ENCODE measurements at regions not wholly inside any gene's neighbourhood (a gene's known extent, or its start where the extent isn't known, plus 50 kb on each side); places are given as distances from the start of the nearest gene placed in this dataset.

DNA sequence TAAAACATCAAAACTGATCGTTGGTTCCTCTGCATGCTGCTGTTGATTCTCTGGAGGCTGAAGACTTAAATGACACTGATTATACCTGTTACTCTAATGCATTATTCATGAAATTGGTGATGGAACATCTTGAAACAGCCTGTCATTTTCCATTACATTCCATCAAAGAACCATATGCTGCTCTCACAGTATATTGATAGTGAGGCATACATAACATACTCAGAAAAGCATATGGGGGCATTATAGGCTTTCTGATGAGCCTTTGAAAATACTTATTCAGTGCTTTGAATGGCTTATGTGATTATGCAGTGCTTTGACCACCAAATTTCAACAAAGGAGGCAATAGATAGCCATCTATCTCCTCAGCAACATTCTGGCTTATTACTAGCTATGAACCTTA lies 392.1 kb downstream of the CDH19 start:
- TF ChIP-seq TP53 (CRISPR knock-in tag; IDR thresholded peaks at IDR 0.05): no peak
- no peak for TF ChIP-seq ZNF423 (CRISPR knock-in tag; IDR thresholded peaks at IDR 0.05)
- TF ChIP-seq ELF4 (CRISPR knock-in tag; IDR thresholded peaks at IDR 0.05; ENCODE audit: low read depth): no peak
- no peak for TF ChIP-seq FOXP1 (CRISPR knock-in tag; IDR thresholded peaks at IDR 0.05; ENCODE audit: borderline replicate concordance)
- no peak for TF ChIP-seq TEAD1 (CRISPR knock-in tag; IDR thresholded peaks at IDR 0.05)
- TF ChIP-seq, protein P1, sequence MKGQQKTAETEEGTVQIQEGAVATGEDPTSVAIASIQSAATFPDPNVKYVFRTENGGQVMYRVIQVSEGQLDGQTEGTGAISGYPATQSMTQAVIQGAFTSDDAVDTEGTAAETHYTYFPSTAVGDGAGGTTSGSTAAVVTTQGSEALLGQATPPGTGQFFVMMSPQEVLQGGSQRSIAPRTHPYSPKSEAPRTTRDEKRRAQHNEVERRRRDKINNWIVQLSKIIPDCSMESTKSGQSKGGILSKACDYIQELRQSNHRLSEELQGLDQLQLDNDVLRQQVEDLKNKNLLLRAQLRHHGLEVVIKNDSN (CRISPR knock-in tag; IDR thresholded peaks at IDR 0.05): no peak
- TF ChIP-seq, protein P2, sequence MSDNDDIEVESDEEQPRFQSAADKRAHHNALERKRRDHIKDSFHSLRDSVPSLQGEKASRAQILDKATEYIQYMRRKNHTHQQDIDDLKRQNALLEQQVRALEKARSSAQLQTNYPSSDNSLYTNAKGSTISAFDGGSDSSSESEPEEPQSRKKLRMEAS (CRISPR knock-in tag; IDR thresholded peaks at IDR 0.05): no peak
- TF ChIP-seq ZBTB21 (CRISPR knock-in tag; IDR thresholded peaks at IDR 0.05; ENCODE audit: borderline replicate concordance): no peak
- TF ChIP-seq, protein P3, sequence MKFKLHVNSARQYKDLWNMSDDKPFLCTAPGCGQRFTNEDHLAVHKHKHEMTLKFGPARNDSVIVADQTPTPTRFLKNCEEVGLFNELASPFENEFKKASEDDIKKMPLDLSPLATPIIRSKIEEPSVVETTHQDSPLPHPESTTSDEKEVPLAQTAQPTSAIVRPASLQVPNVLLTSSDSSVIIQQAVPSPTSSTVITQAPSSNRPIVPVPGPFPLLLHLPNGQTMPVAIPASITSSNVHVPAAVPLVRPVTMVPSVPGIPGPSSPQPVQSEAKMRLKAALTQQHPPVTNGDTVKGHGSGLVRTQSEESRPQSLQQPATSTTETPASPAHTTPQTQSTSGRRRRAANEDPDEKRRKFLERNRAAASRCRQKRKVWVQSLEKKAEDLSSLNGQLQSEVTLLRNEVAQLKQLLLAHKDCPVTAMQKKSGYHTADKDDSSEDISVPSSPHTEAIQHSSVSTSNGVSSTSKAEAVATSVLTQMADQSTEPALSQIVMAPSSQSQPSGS (CRISPR knock-in tag; IDR thresholded peaks at IDR 0.05; ENCODE audit: borderline replicate concordance, low read depth): no peak
- no peak for TF ChIP-seq FOXJ3 (CRISPR knock-in tag; IDR thresholded peaks at IDR 0.05; ENCODE audit: borderline replicate concordance)
- no peak for TF ChIP-seq JAZF1 (CRISPR knock-in tag; IDR thresholded peaks at IDR 0.05)
- TF ChIP-seq MXD4 (CRISPR knock-in tag; IDR thresholded peaks at IDR 0.05; ENCODE audit: borderline replicate concordance): no peak
- no peak for TF ChIP-seq TEAD4 (CRISPR knock-in tag; IDR thresholded peaks at IDR 0.05)
- no peak for ATAC-seq
- Mint-ChIP-seq H3K27ac (no peak overlapping the region), H3K27me3 (ENCODE audit: low read depth) (no peaks in the 10 kb centered on the region), H3K4me3 (no peak overlapping the region), H3K9me3 (no peaks in the 10 kb centered on the region), H3K36me3 (no peaks in the 10 kb centered on the region), H3K4me1 (no peaks in the 10 kb centered on the region)
- ChIA-PET POLR2A (no interaction called here), CTCF (no interaction called here)
- no peak for DNase-seq (ENCODE audit: low spot score)

DNA sequence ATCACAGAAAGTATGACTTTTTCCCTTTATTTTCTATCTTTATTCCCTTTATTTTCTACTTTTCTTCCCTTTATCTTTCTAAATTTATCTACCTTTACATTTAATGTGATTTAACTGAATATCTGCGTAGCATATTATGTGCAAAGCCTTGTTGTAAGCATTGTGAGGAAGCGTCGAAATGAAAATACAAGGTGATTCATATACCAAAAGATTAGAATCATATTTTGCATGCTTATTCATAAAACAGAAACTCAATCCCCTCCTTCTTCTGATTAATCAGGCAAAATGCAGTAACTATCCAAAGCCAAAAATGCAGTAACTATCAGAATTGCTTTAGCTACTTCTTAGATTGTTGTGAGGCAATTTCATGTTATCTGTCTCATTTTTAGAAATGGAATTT lies 393.0 kb downstream of the CDH19 start:
- DNase-seq (ENCODE audit: low spot score) (no peak), ATAC-seq (no peak)
- Mint-ChIP-seq H3K4me3 (no peak overlapping the region), H3K36me3 (no peaks in the 10 kb centered on the region), H3K27ac (no peak overlapping the region), H3K9me3 (no peaks in the 10 kb centered on the region), H3K27me3 (ENCODE audit: low read depth) (no peaks in the 10 kb centered on the region), H3K4me1 (no peaks in the 10 kb centered on the region)
- ChIA-PET POLR2A (no interaction called here), CTCF (no interaction called here)
- TF ChIP-seq NR3C1 (CRISPR knock-in tag; conservative IDR thresholded peaks at IDR 0.05; ENCODE audit: low read depth) (no peak), GRHL2 (CRISPR knock-in tag; IDR thresholded peaks at IDR 0.05; ENCODE audit: insufficient replicate concordance, severe bottlenecking) (no peak), FOXP1 (CRISPR knock-in tag; IDR thresholded peaks at IDR 0.05; ENCODE audit: borderline replicate concordance) (no peak), SOX15 (CRISPR knock-in tag; IDR thresholded peaks at IDR 0.05) (no peak), IRF2 (CRISPR knock-in tag; IDR thresholded peaks at IDR 0.05; ENCODE audit: borderline replicate concordance, low read depth) (no peak), NR1H2 (CRISPR knock-in tag; IDR thresholded peaks at IDR 0.05) (no peak), OVOL2 (CRISPR knock-in tag; IDR thresholded peaks at IDR 0.05; ENCODE audit: borderline replicate concordance) (no peak), ELF4 (CRISPR knock-in tag; IDR thresholded peaks at IDR 0.05; ENCODE audit: low read depth) (no peak), SMAD3 (CRISPR knock-in tag; IDR thresholded peaks at IDR 0.05; ENCODE audit: borderline replicate concordance) (no peak), ETV6 (CRISPR knock-in tag; IDR thresholded peaks at IDR 0.05) (no peak), ESRRA (CRISPR knock-in tag; IDR thresholded peaks at IDR 0.05; ENCODE audit: borderline replicate concordance) (no peak), FOXJ3 (CRISPR knock-in tag; IDR thresholded peaks at IDR 0.05; ENCODE audit: borderline replicate concordance) (no peak)
- TF ChIP-seq, protein P4, sequence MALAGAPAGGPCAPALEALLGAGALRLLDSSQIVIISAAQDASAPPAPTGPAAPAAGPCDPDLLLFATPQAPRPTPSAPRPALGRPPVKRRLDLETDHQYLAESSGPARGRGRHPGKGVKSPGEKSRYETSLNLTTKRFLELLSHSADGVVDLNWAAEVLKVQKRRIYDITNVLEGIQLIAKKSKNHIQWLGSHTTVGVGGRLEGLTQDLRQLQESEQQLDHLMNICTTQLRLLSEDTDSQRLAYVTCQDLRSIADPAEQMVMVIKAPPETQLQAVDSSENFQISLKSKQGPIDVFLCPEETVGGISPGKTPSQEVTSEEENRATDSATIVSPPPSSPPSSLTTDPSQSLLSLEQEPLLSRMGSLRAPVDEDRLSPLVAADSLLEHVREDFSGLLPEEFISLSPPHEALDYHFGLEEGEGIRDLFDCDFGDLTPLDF (CRISPR knock-in tag; IDR thresholded peaks at IDR 0.05): no peak
- TF ChIP-seq, protein P5, sequence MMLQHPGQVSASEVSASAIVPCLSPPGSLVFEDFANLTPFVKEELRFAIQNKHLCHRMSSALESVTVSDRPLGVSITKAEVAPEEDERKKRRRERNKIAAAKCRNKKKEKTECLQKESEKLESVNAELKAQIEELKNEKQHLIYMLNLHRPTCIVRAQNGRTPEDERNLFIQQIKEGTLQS (CRISPR knock-in tag; conservative IDR thresholded peaks at IDR 0.05): no peak
- TF ChIP-seq, protein P2 (CRISPR knock-in tag; IDR thresholded peaks at IDR 0.05): no peak

Measured in WTC11 (cell line).